ENCODE measurements at regions not wholly inside any gene's neighbourhood (a gene's known extent, or its start where the extent isn't known, plus 50 kb on each side); places are given as distances from the start of the nearest gene placed in this dataset.

DNA sequence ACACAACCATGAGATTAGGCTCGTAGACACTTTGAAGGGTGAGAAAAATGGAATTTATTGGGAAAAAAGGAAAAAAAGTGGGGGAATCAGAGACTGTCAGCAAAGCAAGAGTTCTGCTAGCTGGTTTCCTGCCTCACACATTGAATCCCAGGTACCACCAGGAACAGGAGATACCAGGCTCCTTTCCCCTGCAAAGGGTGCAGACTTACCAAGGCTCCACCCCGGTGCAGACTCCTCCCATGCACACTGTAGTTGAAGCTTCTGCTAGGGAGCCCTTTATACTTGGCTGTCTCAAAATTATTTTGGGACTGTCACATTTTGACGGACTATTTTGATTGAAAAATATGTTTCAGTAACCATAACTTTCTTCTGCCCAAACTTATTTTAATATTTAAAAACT lies 819.9 kb upstream of the GBE1 start:
- TF ChIP-seq EZH2 (IDR thresholded peaks at IDR 0.05; ENCODE audit: insufficient read depth, poor library complexity, severe bottlenecking) (no peak), EZH2phosphoT487 (IDR thresholded peaks at IDR 0.05; ENCODE audit: insufficient read depth, low read depth) (no peak)
